ENCODE measurements at regions not wholly inside any gene's neighbourhood (a gene's known extent, or its start where the extent isn't known, plus 50 kb on each side); places are given as distances from the start of the nearest gene placed in this dataset.

DNA sequence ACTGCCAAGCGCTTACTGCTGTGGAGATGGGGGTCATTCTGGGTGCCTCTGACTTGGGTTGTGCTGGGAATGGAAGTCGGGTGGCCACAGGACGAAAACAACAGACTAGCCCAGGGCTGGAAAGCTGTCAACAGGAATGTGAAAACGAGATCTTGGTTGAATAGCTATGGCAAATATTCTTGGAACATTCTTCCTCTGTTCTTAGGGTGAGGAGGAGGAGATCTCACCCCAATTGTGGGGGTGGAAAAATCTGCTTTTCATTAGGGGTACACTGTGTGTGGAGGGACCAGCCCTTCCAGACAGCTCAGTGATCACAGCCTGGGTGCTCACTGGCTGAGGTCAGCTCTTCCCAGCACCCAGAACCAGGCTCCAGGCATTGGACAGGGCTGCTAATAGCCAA is 52.0 kb upstream of the PRSS23 start:
- TF ChIP-seq, protein P1, sequence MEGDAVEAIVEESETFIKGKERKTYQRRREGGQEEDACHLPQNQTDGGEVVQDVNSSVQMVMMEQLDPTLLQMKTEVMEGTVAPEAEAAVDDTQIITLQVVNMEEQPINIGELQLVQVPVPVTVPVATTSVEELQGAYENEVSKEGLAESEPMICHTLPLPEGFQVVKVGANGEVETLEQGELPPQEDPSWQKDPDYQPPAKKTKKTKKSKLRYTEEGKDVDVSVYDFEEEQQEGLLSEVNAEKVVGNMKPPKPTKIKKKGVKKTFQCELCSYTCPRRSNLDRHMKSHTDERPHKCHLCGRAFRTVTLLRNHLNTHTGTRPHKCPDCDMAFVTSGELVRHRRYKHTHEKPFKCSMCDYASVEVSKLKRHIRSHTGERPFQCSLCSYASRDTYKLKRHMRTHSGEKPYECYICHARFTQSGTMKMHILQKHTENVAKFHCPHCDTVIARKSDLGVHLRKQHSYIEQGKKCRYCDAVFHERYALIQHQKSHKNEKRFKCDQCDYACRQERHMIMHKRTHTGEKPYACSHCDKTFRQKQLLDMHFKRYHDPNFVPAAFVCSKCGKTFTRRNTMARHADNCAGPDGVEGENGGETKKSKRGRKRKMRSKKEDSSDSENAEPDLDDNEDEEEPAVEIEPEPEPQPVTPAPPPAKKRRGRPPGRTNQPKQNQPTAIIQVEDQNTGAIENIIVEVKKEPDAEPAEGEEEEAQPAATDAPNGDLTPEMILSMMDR (IDR thresholded peaks at IDR 0.05) = no peak
- no peak for TF ChIP-seq ZFX (IDR thresholded peaks at IDR 0.05; ENCODE audit: borderline replicate concordance)
